GM03348 (cell line): ENCODE measurements at regions not wholly inside any gene's neighbourhood (a gene's known extent, or its start where the extent isn't known, plus 50 kb on each side); places are given as distances from the start of the nearest gene placed in this dataset.
"Not testable (repeated sequence)": the region's sequence is repeated elsewhere in the genome, so short reads cannot be mapped to it uniquely, and the experiment has no call there.

Experiments
- DNase-seq: peaks from one replicate; pipeline ENCODE4 v3.0.0; 2012; ENCODE audit warnings: low spot score

- no peak for DNase-seq
These were observed 433.7 kb upstream of the GYPC start for GRCh38 chr2:126222278-126222677.

DNA sequence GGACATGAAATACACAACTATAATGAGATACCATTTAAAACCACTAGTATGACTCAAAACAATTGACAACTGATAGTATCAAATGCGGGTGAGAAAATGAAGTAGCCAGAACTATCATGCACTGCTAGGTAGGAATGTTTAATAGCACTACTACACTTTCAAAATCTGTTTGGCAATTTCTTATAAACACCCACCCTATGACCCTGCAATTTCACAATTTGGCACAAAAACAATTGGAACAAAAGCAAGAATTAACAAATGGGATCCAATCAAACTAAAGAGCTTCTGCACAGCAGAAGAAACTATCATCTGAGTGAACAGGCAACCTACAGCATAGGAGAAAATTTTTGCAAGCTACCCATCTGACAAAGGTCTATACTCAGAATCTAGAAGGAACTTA, 431.2 kb upstream of the GYPC start:
- no peak for DNase-seq

GRCh38 chr2:126227250-126227649, 428.7 kb upstream of the GYPC start:
- DNase-seq, result no peak

DNA sequence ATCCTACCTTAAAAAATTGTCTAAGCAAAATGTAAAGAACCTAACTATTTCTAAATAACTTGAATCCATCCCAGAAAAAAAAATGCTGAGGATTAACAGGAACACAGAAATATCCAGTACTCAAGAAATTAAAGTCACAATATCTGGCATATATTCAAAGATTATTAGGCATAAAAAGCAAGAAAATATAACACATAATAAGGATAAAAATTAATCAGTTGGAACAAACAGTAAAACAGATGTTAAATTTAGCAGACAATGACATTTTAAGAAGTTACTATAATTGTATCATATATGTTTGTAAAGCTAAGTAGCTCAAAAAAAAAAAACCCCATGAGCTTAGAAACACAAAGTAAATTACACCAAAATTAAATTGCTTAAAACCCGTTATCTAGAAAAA, 427.4 kb upstream of the GYPC start:
- no peak for DNase-seq

DNA sequence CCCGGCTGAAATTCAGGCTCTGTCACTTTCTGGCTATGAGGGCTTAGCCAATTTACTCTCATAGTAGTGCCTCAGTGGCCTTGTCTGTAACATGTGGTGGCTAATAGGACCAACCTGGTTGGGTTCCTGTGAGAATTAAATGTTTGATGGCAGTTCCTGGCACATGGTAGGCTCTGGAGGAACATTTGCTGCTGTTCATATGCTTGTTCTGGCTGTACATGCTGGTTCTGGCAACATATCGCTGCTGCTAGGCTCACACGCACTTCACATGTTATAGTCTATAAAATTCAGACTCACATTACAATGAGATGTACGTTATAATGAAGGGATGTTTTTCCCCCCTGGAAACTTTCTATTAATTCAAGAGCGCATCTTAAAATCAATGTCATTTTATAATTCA, 417.7 kb upstream of the GYPC start:
- no peak for DNase-seq

GRCh38 chr2:126239320-126239955, 416.5 kb upstream of the GYPC start:
- no peak for DNase-seq

DNA sequence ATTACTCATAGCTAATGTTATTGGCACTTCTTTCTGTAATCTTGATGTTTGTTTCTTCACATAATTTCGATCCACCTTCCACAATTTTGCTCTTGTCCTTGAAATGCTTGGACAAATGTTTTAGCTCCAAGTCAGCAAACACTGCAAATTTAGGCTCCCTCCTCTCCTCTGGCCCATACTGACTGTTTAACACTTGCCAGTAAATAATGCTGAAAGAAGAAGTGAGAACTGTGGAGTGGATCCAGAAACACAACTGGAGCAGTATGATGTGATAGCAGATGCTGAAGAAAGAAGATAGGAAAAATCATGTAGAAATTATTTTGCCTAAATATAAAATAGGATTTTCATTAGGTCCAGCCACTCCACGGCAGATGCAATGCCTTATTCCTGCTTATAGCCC, 415.0 kb upstream of the GYPC start:
- DNase-seq, result no peak

DNA sequence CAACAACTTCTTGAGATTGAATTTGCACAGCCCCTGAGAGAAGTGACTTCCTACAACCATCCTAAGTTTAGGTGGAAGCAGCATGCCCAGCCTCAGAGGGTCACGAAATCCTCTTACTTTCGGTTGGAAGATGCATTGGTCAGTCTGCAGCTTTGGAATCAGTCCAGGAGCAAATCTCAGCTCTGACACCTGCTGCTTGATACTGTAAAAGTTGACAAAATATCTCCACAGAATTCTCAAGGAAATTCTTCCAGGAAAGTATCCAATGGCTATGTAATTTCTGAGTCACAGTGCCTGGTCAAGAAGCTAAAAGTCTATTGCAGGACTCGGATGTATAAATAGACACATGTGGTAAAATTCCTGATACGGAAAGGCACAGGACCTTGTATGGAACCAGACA, 414.5 kb upstream of the GYPC start:
- no peak for DNase-seq

DNA sequence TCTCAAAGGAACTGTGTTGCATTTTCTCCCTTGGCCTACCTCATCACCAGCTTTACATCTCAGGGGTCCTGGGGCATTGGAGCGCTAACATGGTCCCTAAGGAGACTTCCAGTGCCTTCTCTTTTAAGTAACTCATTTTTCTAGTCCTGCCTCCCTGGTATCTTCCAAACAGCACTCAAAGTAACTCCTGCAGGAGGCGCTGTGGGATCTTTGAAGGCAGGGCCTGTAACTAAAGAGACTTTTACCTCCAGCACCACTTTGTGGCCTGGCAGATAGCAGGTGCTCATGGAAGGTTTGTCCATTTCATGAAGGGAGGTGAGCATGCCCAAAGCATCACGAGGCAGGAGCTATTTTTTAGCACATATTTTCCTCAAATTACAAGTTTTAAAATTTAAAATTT, 411.0 kb upstream of the GYPC start:
- DNase-seq, result no peak

- no peak for DNase-seq
These were observed 402.3 kb upstream of the GYPC start for GRCh38 chr2:126253669-126254068.

DNA sequence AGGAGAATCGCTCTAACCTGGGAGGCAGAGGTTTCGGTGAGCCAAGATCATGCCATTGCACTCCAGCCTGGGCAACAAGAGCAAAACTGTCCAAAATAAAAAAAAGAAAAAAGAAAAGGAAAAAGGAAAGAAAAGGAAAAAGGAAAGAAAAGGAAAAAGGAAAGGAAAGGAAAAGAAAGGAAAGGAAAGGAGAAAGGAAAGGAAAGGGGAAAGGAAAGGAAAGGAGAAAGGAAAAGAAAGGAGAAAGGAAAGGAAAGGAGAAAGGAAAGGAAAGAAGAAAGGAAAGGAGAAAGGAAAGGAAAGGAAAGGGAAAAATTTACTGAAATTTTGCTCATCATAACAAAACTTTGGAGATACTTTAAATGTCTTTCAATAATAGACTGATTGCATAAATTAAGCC, 391.3 kb upstream of the GYPC start:
- DNase-seq, result no peak

GRCh38 chr2:126269911-126270310, 386.0 kb upstream of the GYPC start:
- no peak for DNase-seq

- DNase-seq, result no peak
These were observed 385.4 kb upstream of the GYPC start for GRCh38 chr2:126270587-126270986.

DNA sequence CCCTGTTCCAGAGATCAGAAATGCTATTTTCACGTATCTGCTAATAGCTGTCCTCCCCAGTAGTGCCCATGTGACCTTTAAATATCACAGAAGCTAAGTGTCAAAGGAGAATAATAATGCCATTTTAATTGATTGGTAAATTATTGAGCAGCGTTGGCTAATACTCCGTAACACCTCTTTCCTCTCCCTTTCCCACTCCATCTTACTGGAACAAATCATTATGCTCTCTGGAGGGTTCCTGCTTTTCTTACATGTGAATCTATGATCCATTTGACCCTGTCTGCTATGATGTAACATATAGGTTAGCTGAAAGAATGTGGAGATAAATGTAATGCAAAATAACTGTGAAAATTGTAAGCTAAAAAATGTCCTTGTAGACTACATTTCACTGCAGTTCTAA, 383.6 kb upstream of the GYPC start:
- DNase-seq, result no peak

DNA sequence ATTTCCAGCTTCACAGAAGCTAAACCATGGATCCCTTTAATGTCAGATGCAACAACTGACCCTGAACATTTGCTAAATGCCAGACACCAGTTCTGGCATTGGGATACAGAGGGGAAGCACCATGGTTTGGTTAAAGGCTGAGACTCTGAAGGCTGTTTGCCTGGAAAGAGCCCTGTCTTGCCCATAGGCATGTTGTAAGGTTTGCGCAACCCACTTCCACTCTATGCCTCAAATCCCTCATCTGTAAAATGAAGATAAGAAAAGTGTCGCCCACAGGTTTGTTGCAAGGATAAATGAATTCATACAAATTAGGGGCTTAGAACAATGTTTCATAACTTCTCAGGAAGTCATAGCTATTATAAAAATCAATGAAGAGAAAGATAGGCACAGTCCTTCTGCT, 380.9 kb upstream of the GYPC start:
- no peak for DNase-seq

DNA sequence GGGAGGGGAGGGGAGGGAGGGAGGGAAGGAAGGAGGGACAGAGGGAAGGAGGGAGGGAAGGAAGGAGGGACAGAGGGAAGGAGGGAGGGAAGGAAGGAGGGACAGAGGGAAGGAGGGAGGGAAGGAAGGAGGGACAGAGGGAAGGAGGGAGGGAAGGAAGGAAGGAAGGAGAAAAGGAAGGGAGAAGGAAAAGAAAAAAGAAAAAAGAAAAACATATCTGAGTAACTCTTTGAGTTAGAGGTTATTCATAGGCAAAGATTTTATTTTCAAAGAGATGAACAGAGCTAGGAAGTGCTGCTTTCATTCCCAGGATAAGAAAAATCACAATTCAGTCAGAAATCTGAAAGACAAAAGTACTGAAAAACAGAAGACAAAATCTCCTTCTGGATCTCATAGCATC, 379.7 kb upstream of the GYPC start:
- not testable (repeated sequence) for DNase-seq

GRCh38 chr2:126288362-126288761, 367.6 kb upstream of the GYPC start:
- DNase-seq, result no peak

- not testable (repeated sequence) for DNase-seq
These were observed 362.0 kb upstream of the GYPC start for GRCh38 chr2:126293962-126294361.

- DNase-seq, result no peak
These were observed 356.4 kb upstream of the GYPC start for GRCh38 chr2:126299469-126299976.

- no peak for DNase-seq
These were observed 355.6 kb upstream of the GYPC start for GRCh38 chr2:126300348-126300747.

GRCh38 chr2:126302043-126302442, 353.9 kb upstream of the GYPC start:
- DNase-seq, result no peak

DNA sequence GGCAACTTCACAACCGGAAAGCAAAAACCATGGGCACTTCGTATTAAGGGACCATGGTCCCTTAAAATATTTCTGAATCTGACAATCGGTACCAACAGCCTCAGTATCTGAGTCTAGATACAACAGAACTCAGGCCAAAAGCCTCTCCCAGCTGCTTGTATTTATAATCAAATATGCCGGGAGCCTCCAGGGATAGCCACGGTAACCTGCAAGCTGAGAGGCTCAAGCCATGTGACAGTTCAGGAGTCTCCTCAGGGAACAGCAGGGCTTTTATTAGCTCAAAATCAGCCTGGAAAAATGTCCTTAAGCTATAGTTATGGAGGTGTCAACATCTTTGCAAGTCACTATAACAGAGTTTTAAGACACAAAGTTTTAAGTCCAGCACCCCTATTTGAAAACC, 352.8 kb upstream of the GYPC start:
- DNase-seq, result no peak

DNA sequence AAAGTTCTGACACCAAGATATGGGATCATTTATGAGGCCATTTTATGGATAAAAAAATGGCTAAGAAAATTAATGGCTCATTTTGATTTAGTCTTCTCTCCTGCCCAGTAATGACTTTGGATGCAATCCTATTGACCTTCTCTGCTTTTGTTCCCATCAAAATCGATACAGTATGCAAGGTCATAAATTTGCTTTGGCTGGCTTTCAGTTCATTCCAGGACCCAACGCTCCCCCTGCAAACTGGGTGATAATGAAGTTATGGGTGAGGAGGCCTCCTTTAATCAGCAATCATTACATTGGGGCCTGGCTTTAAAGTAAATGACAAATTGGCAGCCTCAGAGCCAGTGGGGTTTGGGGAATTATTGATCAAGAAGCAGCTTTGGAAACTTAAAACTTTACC, 351.8 kb upstream of the GYPC start:
- DNase-seq, result no peak

DNA sequence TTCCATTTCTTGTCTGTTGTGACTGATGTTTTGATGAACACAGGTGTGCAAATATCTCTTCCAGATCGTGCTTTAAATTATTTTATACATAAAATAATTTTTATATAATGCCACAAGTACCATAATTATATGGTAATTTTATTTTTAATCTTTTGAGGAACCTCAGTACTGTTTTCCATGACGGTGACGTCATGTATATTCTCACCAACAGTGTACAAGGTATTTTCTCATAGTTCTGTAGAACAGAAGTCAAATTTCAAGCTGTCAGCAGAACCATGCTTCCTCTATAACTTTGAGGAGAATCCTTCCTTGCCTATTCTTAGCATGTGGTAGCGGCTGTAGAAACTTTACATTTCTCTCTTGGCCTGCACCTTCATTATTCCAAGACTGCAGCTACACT, 349.4 kb upstream of the GYPC start:
- DNase-seq, result no peak

DNA sequence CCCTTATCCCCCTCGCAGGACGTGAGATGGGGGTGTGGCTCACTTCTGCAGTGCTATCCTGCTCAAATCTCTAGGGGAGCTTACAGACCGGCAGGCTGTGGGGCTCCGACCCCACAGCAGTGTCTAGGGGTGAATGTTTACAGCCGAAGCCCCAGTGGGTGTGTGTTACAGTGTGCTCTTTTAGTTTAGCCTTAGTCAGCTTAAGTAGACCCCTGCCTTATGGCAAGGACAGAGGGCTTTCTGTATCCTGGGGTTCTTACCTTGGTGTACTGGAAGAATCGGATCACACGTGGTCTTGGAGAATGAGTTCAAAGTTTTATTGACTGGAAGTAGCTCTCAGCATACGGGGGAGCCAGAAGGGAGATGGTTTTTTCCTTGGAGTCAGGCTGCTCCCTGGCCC, 348.2 kb upstream of the GYPC start:
- no peak for DNase-seq
